Stimulated activated CD8-positive, alpha-beta memory T cell treated with anti-CD3 and anti-CD28 coated beads, Interleukin-2, amount 100 ng/mL, for 1 hour (primary cell): ENCODE measurements at regions not wholly inside any gene's neighbourhood (a gene's known extent, or its start where the extent isn't known, plus 50 kb on each side); places are given as distances from the start of the nearest gene placed in this dataset.
"Not testable (repeated sequence)": the region's sequence is repeated elsewhere in the genome, so short reads cannot be mapped to it uniquely, and the experiment has no call there.

Experiments used
- DNase-seq, 2 donors: peaks; one replicate each; pipeline ENCODE4 v3.0.0-alpha.2; 2020; ENCODE audit warnings: low read depth in 2 of 2

- no peak for DNase-seq
Measured at GRCh38 chr4:138445098-138445497, 202.9 kb upstream of the SLC7A11 start.

GRCh38 chr4:138444260-138444659, 202.1 kb upstream of the SLC7A11 start:
- DNase-seq, result no peak

GRCh38 chr4:138439143-138439581, 197.0 kb upstream of the SLC7A11 start:
- DNase-seq, result no peak

- no peak for DNase-seq
Measured at GRCh38 chr4:138438608-138439007, 196.5 kb upstream of the SLC7A11 start.

GRCh38 chr4:138437263-138437851, 195.2 kb upstream of the SLC7A11 start:
- DNase-seq, result no peak

- DNase-seq, result not testable (repeated sequence)
Measured at GRCh38 chr4:138435733-138436132, 193.6 kb upstream of the SLC7A11 start.

- DNase-seq, result not testable (repeated sequence)
Measured at GRCh38 chr4:138435046-138435445, 192.9 kb upstream of the SLC7A11 start.

GRCh38 chr4:138428611-138429010, 186.5 kb upstream of the SLC7A11 start:
- DNase-seq, result no peak

GRCh38 chr4:138426786-138427185, 184.6 kb upstream of the SLC7A11 start:
- no peak for DNase-seq

- no peak for DNase-seq
Measured at GRCh38 chr4:138420471-138420870, 178.3 kb upstream of the SLC7A11 start.

GRCh38 chr4:138414202-138414601, 172.1 kb upstream of the SLC7A11 start:
- no peak for DNase-seq

- DNase-seq, result no peak
Measured at GRCh38 chr4:138413273-138413672, 171.1 kb upstream of the SLC7A11 start.

GRCh38 chr4:138412847-138413246, 170.7 kb upstream of the SLC7A11 start:
- no peak for DNase-seq

- no peak for DNase-seq
Measured at GRCh38 chr4:138410266-138410665, 168.1 kb upstream of the SLC7A11 start.

GRCh38 chr4:138409670-138410069, 167.5 kb upstream of the SLC7A11 start:
- no peak for DNase-seq

GRCh38 chr4:138408758-138409157, 166.6 kb upstream of the SLC7A11 start:
- DNase-seq, result no peak

GRCh38 chr4:138407329-138407728, 165.2 kb upstream of the SLC7A11 start:
- no peak for DNase-seq

GRCh38 chr4:138406876-138407275, 164.7 kb upstream of the SLC7A11 start:
- DNase-seq, result no peak

- no peak for DNase-seq
Measured at GRCh38 chr4:138405934-138406567, 163.9 kb upstream of the SLC7A11 start.

GRCh38 chr4:138405466-138405891, 163.3 kb upstream of the SLC7A11 start:
- no peak for DNase-seq

- no peak for DNase-seq
Measured at GRCh38 chr4:138404801-138405200, 162.7 kb upstream of the SLC7A11 start.

GRCh38 chr4:138404251-138404650, 162.1 kb upstream of the SLC7A11 start:
- no peak for DNase-seq

- no peak for DNase-seq
Measured at GRCh38 chr4:138401334-138401733, 159.2 kb upstream of the SLC7A11 start.

- no peak for DNase-seq
Measured at GRCh38 chr4:138400543-138400942, 158.4 kb upstream of the SLC7A11 start.
